SK-N-SH treated with all-trans-retinoic acid at 6 μM for 48 hours (cell line): ENCODE measurements at regions not wholly inside any gene's neighbourhood (a gene's known extent, or its start where the extent isn't known, plus 50 kb on each side); places are given as distances from the start of the nearest gene placed in this dataset.

ENCODE experiments used
- ARNTL ChIP-seq: fragments of 450-650 bp; formaldehyde crosslinking; IDR thresholded peaks from 2 replicates; pipeline ENCODE4 v1.5.0; 2020; ENCODE audit warnings: low read depth, mild to moderate bottlenecking, moderate library complexity, borderline replicate concordance
- RARB ChIP-seq: fragments of 250-450 bp; sonication (Bioruptor Pico); IDR thresholded peaks from 2 replicates; pipeline ENCODE4 v1.8.0; 2021; ENCODE audit warnings: mild to moderate bottlenecking, moderate library complexity
- TCF4 ChIP-seq: fragments of 250-450 bp; sonication (Bioruptor Pico); IDR thresholded peaks from 2 replicates; pipeline ENCODE4 v1.8.0; 2021; ENCODE audit warnings: mild to moderate bottlenecking, moderate library complexity, borderline replicate concordance
- ZFP3 ChIP-seq: fragments of 250-450 bp; sonication (Bioruptor Pico); IDR thresholded peaks from 2 replicates; pipeline ENCODE4 v1.5.0; 2020; ENCODE audit warnings: mild to moderate bottlenecking, moderate library complexity
- ZFP30 ChIP-seq: fragments of 450-650 bp; formaldehyde crosslinking; IDR thresholded peaks from 2 replicates; pipeline ENCODE4 v1.5.0; 2022; ENCODE audit warnings: mild to moderate bottlenecking, moderate library complexity
- ZNF8 ChIP-seq: fragments of 450-650 bp; formaldehyde crosslinking; IDR thresholded peaks from 2 replicates; pipeline ENCODE4 v1.5.0; 2020; ENCODE audit warnings: mild to moderate bottlenecking, moderate library complexity
- TF ChIP-seq, protein P1 (sequence below): fragments of 250-450 bp; sonication (Bioruptor Pico); IDR thresholded peaks from 2 replicates; pipeline ENCODE4 v1.8.0; 2020; ENCODE audit warnings: mild to moderate bottlenecking, moderate library complexity, borderline replicate concordance

DNA sequence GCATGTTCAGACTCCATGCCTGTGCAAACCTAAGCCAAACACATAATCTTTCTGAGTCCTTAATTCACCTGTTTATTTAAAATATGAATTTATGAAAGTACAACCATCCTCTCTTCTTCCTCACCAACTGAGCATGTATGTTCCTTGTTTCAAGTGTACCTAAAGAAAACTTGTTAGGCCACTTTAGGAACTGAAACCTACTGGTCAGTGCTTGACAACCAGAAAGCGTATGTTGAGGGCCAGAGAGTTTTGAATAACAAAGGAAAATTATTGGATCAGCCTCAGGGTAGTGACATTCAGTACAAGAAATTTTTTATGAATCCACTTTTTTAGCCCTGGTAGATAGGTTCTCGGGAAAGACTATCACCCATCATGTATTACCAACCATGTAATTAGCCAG, 847.6 kb upstream of the CELF4 start:
- TF ChIP-seq TCF4 (CRISPR knock-in tag): no peak
- no peak for TF ChIP-seq ARNTL (CRISPR knock-in tag)
- no peak for TF ChIP-seq ZNF8
- no peak for TF ChIP-seq ZFP30
- TF ChIP-seq ZFP3 (CRISPR knock-in tag): no peak
- no peak for TF ChIP-seq RARB (CRISPR knock-in tag)
- TF ChIP-seq, protein P1, sequence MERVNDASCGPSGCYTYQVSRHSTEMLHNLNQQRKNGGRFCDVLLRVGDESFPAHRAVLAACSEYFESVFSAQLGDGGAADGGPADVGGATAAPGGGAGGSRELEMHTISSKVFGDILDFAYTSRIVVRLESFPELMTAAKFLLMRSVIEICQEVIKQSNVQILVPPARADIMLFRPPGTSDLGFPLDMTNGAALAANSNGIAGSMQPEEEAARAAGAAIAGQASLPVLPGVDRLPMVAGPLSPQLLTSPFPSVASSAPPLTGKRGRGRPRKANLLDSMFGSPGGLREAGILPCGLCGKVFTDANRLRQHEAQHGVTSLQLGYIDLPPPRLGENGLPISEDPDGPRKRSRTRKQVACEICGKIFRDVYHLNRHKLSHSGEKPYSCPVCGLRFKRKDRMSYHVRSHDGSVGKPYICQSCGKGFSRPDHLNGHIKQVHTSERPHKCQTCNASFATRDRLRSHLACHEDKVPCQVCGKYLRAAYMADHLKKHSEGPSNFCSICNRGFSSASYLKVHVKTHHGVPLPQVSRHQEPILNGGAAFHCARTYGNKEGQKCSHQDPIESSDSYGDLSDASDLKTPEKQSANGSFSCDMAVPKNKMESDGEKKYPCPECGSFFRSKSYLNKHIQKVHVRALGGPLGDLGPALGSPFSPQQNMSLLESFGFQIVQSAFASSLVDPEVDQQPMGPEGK: no peak
